Tibial nerve (tissue), 4 donors: ENCODE measurements at regions not wholly inside any gene's neighbourhood (a gene's known extent, or its start where the extent isn't known, plus 50 kb on each side); places are given as distances from the start of the nearest gene placed in this dataset.

Source experiments
- DNase-seq, 2 donors: peaks; one replicate each; pipeline ENCODE4 v3.0.0-alpha.2; 2019; ENCODE audit warnings: low spot score in 2 of 2
- H3K27ac ChIP-seq, 4 donors: fragments of 200-600 bp; sonication (generic) in 3 of 4; one replicate each; pipeline ENCODE4 v1.5.1; 2017 to 2019; ENCODE audit warnings: mild to moderate bottlenecking in 1 of 4
- H3K27me3 ChIP-seq, 2 donors: fragments of 200-600 bp; sonication (generic) in 1 of 2; one replicate each; pipeline versions ENCODE4 v1.5.1 to v1.6.0; 2017 to 2019
- H3K36me3 ChIP-seq, 3 donors: fragments of 200-600 bp; sonication (generic); one replicate each; pipeline ENCODE4 v1.5.1; 2018 to 2019
- H3K4me1 ChIP-seq, 4 donors: fragments of 200-600 bp; sonication (generic) in 3 of 4; one replicate each; pipeline ENCODE4 v1.5.1; 2017 to 2019
- H3K4me3 ChIP-seq, 4 donors: fragments of 200-600 bp; sonication (generic) in 3 of 4; one replicate each; pipeline ENCODE4 v1.5.1; 2017 to 2019; ENCODE audit warnings: mild to moderate bottlenecking in 1 of 4, moderate library complexity in 1 of 4
- H3K9me3 ChIP-seq, 4 donors: fragments of 200-600 bp; sonication (generic) in 3 of 4; one replicate each; pipeline ENCODE4 v1.5.1; 2017 to 2019
- CTCF ChIP-seq, 5 experiments: fragments of 200-600 bp in 3 of 5; fragments of 450-650 bp in 2 of 5; sonication (generic) in 3 of 5; IDR thresholded peaks; one replicate each; pipeline ENCODE4 v1.5.1; 2016 to 2019; ENCODE audit warnings: antibody characterized with exemption in 5 of 5, mild to moderate bottlenecking in 3 of 5, moderate library complexity in 2 of 5
- EP300 ChIP-seq, 2 donors: sonication (generic); formaldehyde crosslinking; IDR thresholded peaks; one replicate each; pipeline ENCODE4 v1.6.1; 2017; ENCODE audit warnings: antibody characterized with exemption in 2 of 2, mild to moderate bottlenecking in 1 of 2
- POLR2A ChIP-seq, 2 donors: fragments of 450-650 bp; IDR thresholded peaks; one replicate each; pipeline ENCODE4 v1.6.1; 2017; ENCODE audit warnings: antibody characterized with exemption in 2 of 2, mild to moderate bottlenecking in 2 of 2, moderate library complexity in 2 of 2
- WGBS, 2 donors: methylation state at CpG; one replicate each; pipeline ENCODE4 v1.1.5; 2018; 5-methylcytosine and 5-hydroxymethylcytosine counted together

- Histone ChIP-seq H3K27me3 (no peaks in the 10 kb centered on the region), H3K4me3 (no peak overlapping the region), H3K9me3 (no peaks in the 10 kb centered on the region), H3K36me3 (no peaks in the 10 kb centered on the region), H3K27ac (no peak overlapping the region), H3K4me1 (no peaks in the 10 kb centered on the region)
- WGBS, 2 donors = 87 to 91% methylated on average over 6 of the region's 6 CpGs
- no peak for DNase-seq
- TF ChIP-seq POLR2A (IDR thresholded peaks at IDR 0.05) (no peak), EP300 (IDR thresholded peaks at IDR 0.05) (no peak), CTCF (IDR thresholded peaks at IDR 0.05) (no peak)
Measured at GRCh38 chr9:74115976-74116375, 381.2 kb upstream of the RORB start.

GRCh38 chr9:74117151-74117550 is 380.0 kb upstream of the RORB start:
- H3K9me3 ChIP-seq = no peaks in the 10 kb centered on the region
- no peak for DNase-seq
- no peaks in the 10 kb centered on the region for H3K36me3 ChIP-seq
- H3K4me1 ChIP-seq = no peaks in the 10 kb centered on the region
- no peak overlapping the region for H3K4me3 ChIP-seq
- H3K27me3 ChIP-seq = no peaks in the 10 kb centered on the region
- no peak for TF ChIP-seq POLR2A (IDR thresholded peaks at IDR 0.05)
- no peak overlapping the region for H3K27ac ChIP-seq

- Histone ChIP-seq H3K4me3 (no peak overlapping the region), H3K27me3 (no peaks in the 10 kb centered on the region), H3K4me1 (no peaks in the 10 kb centered on the region), H3K36me3 (no peaks in the 10 kb centered on the region), H3K9me3 (no peaks in the 10 kb centered on the region), H3K27ac (no peak overlapping the region)
- TF ChIP-seq POLR2A (IDR thresholded peaks at IDR 0.05) (no peak), CTCF (IDR thresholded peaks at IDR 0.05) (no peak), EP300 (IDR thresholded peaks at IDR 0.05) (no peak)
- 73 to 83% methylated on average over 3 of the region's 3 CpGs for WGBS, 2 donors
- DNase-seq = no peak
Measured at GRCh38 chr9:74117731-74118130, 379.4 kb upstream of the RORB start.

GRCh38 chr9:74120061-74120460 is 377.1 kb upstream of the RORB start:
- Histone ChIP-seq H3K27ac (no peak overlapping the region), H3K9me3 (no peaks in the 10 kb centered on the region), H3K4me3 (no peak overlapping the region), H3K4me1 (no peaks in the 10 kb centered on the region), H3K36me3 (no peaks in the 10 kb centered on the region), H3K27me3 (no peaks in the 10 kb centered on the region)
- TF ChIP-seq EP300 (IDR thresholded peaks at IDR 0.05) = no peak
- no peak for TF ChIP-seq CTCF (IDR thresholded peaks at IDR 0.05)
- TF ChIP-seq POLR2A (IDR thresholded peaks at IDR 0.05) = no peak
- 25 to 34% methylated on average over 1 of the region's 1 CpG for WGBS, 2 donors
- DNase-seq = no peak

GRCh38 chr9:74120470-74120869 is 376.7 kb upstream of the RORB start:
- no peak for DNase-seq
- 78 to 91% methylated on average over 4 of the region's 4 CpGs for WGBS, 2 donors
- Histone ChIP-seq H3K4me1 (no peaks in the 10 kb centered on the region), H3K4me3 (no peak overlapping the region), H3K36me3 (no peaks in the 10 kb centered on the region), H3K9me3 (no peaks in the 10 kb centered on the region), H3K27ac (no peak overlapping the region), H3K27me3 (no peaks in the 10 kb centered on the region)
- TF ChIP-seq CTCF (IDR thresholded peaks at IDR 0.05) (no peak), EP300 (IDR thresholded peaks at IDR 0.05) (no peak), POLR2A (IDR thresholded peaks at IDR 0.05) (no peak)

GRCh38 chr9:74122216-74122615 is 374.9 kb upstream of the RORB start:
- Histone ChIP-seq H3K9me3 (no peaks in the 10 kb centered on the region), H3K36me3 (no peaks in the 10 kb centered on the region), H3K27ac (no peak overlapping the region), H3K4me1 (no peaks in the 10 kb centered on the region), H3K27me3 (no peaks in the 10 kb centered on the region), H3K4me3 (no peak overlapping the region)
- no peak for DNase-seq
- no peak for TF ChIP-seq EP300 (IDR thresholded peaks at IDR 0.05)
- no peak for TF ChIP-seq CTCF (IDR thresholded peaks at IDR 0.05)
- no peak for TF ChIP-seq POLR2A (IDR thresholded peaks at IDR 0.05)
- 74 to 88% methylated on average over 2 of the region's 2 CpGs for WGBS, 2 donors
